DMS79 treated with DMSO at 0.1 percent for 48 hours (cell line): ENCODE measurements at regions not wholly inside any gene's neighbourhood (a gene's known extent, or its start where the extent isn't known, plus 50 kb on each side); places are given as distances from the start of the nearest gene placed in this dataset.
A peak's percentile ranks its signal among the peaks of the same experiment; 100 is the strongest.

Experiments used
- DNase-seq: peaks from one replicate; lab custom pipeline; 2025; lab: John Stamatoyannopoulos, UW

GRCh38 chr2:45141883-45142866, 132.9 kb upstream of the SIX2 start:
- DNase-seq: no peak

- no peak for DNase-seq
Measured at GRCh38 chr2:45140675-45141074, 131.4 kb upstream of the SIX2 start.

- DNase-seq: no peak
Measured at GRCh38 chr2:45138904-45139303, 129.7 kb upstream of the SIX2 start.

- DNase-seq: no peak
Measured at GRCh38 chr2:45137966-45138695, 128.9 kb upstream of the SIX2 start.

- no peak for DNase-seq
Measured at GRCh38 chr2:45134726-45135125, 125.5 kb upstream of the SIX2 start.

- DNase-seq: no peak
Measured at GRCh38 chr2:45134014-45134413, 124.8 kb upstream of the SIX2 start.

- no peak for DNase-seq
Measured at GRCh38 chr2:45132551-45132950, 123.3 kb upstream of the SIX2 start.

GRCh38 chr2:45131587-45131986, 122.3 kb upstream of the SIX2 start:
- no peak for DNase-seq

- no peak for DNase-seq
Measured at GRCh38 chr2:45130736-45131135, 121.5 kb upstream of the SIX2 start.

GRCh38 chr2:45128580-45128997, 119.3 kb upstream of the SIX2 start:
- DNase-seq: no peak

GRCh38 chr2:45127891-45128290, 118.6 kb upstream of the SIX2 start:
- no peak for DNase-seq

- no peak for DNase-seq
Measured at GRCh38 chr2:45127321-45127720, 118.1 kb upstream of the SIX2 start.

- no peak for DNase-seq
Measured at GRCh38 chr2:45125232-45125631, 116.0 kb upstream of the SIX2 start.

- DNase-seq: no peak
Measured at GRCh38 chr2:45124456-45124855, 115.2 kb upstream of the SIX2 start.

- no peak for DNase-seq
Measured at GRCh38 chr2:45123521-45124191, 114.4 kb upstream of the SIX2 start.

- DNase-seq: no peak
Measured at GRCh38 chr2:45123065-45123464, 113.8 kb upstream of the SIX2 start.

- peak; percentile 86 for DNase-seq
Measured at GRCh38 chr2:45121236-45121927, 112.1 kb upstream of the SIX2 start.

- no peak for DNase-seq
Measured at GRCh38 chr2:45120546-45120945, 111.3 kb upstream of the SIX2 start.

GRCh38 chr2:45119855-45120254, 110.6 kb upstream of the SIX2 start:
- DNase-seq: no peak

GRCh38 chr2:45119038-45119437, 109.8 kb upstream of the SIX2 start:
- no peak for DNase-seq

- no peak for DNase-seq
Measured at GRCh38 chr2:45117383-45117782, 108.1 kb upstream of the SIX2 start.

- no peak for DNase-seq
Measured at GRCh38 chr2:45115181-45115580, 105.9 kb upstream of the SIX2 start.
